ENCODE measurements at regions not wholly inside any gene's neighbourhood (a gene's known extent, or its start where the extent isn't known, plus 50 kb on each side); places are given as distances from the start of the nearest gene placed in this dataset.

GRCh38 chr11:95379479-95379878 is 148.5 kb upstream of the SESN3 start:
- TF ChIP-seq CTCF (IDR thresholded peaks at IDR 0.05) (no peak), POLR2A (IDR thresholded peaks at IDR 0.05) (no peak)
